Uterus (tissue), 3 donors: ENCODE measurements at regions not wholly inside any gene's neighbourhood (a gene's known extent, or its start where the extent isn't known, plus 50 kb on each side); places are given as distances from the start of the nearest gene placed in this dataset.

Experiments used
- DNase-seq, 2 donors: peaks; one replicate each; pipeline ENCODE4 v3.0.0-alpha.2; 2019 to 2020
- H3K27ac ChIP-seq, 2 donors: fragments of 200-600 bp; sonication (generic); 1 replicate in 1 of 2; 2 replicates in 1 of 2; pipeline ENCODE4 v1.5.1; 2016 to 2018
- H3K27me3 ChIP-seq, 2 donors: fragments of 200-600 bp; sonication (generic); one replicate each; pipeline ENCODE4 v1.5.1; 2018 to 2019; ENCODE audit warnings: control low read depth in 1 of 2
- H3K36me3 ChIP-seq, 2 donors: fragments of 200-600 bp; sonication (generic); one replicate each; pipeline ENCODE4 v1.5.1; 2019; ENCODE audit warnings: control low read depth in 1 of 2
- H3K4me1 ChIP-seq, 2 donors: fragments of 200-600 bp; sonication (generic); one replicate each; pipeline ENCODE4 v1.5.1; 2018 to 2019; ENCODE audit warnings: control low read depth in 1 of 2
- H3K4me3 ChIP-seq, 2 donors: fragments of 200-600 bp; sonication (generic); 1 replicate in 1 of 2; 2 replicates in 1 of 2; pipeline ENCODE4 v1.5.1; 2018 to 2019; ENCODE audit warnings: mild to moderate bottlenecking in 1 of 2
- H3K9me3 ChIP-seq, 2 donors: fragments of 200-600 bp; sonication (generic); one replicate each; pipeline ENCODE4 v1.5.1; 2019; ENCODE audit warnings: control low read depth in 1 of 2
- POLR2A ChIP-seq, 2 donors: fragments of 450-650 bp; IDR thresholded peaks; one replicate each; pipeline ENCODE4 v1.6.1; 2016; ENCODE audit warnings: antibody characterized with exemption in 2 of 2, mild to moderate bottlenecking in 1 of 2, moderate library complexity in 1 of 2
- intact Hi-C: fragments of 100-400 bp; cut with DNase I; formaldehyde crosslinking; loops from one replicate; pipeline ENCODE4 v1.15.1; 2023; ENCODE audit warnings: low total_unique reads
- TF ChIP-seq, protein P1 (sequence below), 4 experiments: fragments of 200-600 bp in 2 of 4; fragments of 450-650 bp in 2 of 4; sonication (generic) in 2 of 4; IDR thresholded peaks; one replicate each; pipeline ENCODE4 v1.5.1; 2016 to 2019; ENCODE audit warnings: antibody characterized with exemption in 4 of 4, mild to moderate bottlenecking in 2 of 4, moderate library complexity in 1 of 4
- donor health status: DM: yes; HTN: yes; CAD: no.

DNA sequence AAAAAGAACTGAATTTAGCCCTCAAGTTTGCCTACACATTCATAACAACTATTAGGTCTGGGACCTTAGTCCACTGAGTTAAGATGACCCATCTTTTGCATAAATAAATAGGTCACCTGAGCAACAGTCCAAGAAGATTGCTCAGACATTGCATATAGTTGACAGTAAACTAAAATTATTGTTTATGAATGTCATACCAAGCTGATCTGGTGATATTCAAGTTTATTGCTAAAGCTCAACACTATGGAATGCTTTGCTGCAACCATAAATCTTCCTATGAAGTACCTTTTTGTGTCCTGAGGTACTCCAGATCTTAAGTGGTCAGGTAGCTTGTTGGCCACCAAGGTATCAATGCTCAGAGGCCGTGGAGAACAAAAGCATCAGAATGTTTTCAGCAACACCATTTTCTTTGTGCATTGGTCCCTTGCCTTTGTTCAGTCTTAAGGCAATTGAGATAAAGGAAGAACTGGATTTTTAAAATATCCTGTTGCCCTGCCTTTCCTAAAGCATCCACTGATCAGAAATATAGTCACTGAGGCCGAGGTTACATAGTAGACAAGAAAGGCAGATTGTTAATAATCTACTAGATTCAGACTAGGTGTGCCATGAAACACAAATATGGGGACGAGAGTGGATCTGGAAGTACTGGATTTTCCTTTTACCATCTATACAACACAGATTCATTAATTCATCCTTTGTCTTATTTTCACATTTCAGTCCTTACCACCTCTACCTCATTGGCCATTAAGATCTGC, 321.3 kb downstream of the PTEN start:
- TF ChIP-seq POLR2A (IDR thresholded peaks at IDR 0.05), result no peak
- TF ChIP-seq, protein P1, sequence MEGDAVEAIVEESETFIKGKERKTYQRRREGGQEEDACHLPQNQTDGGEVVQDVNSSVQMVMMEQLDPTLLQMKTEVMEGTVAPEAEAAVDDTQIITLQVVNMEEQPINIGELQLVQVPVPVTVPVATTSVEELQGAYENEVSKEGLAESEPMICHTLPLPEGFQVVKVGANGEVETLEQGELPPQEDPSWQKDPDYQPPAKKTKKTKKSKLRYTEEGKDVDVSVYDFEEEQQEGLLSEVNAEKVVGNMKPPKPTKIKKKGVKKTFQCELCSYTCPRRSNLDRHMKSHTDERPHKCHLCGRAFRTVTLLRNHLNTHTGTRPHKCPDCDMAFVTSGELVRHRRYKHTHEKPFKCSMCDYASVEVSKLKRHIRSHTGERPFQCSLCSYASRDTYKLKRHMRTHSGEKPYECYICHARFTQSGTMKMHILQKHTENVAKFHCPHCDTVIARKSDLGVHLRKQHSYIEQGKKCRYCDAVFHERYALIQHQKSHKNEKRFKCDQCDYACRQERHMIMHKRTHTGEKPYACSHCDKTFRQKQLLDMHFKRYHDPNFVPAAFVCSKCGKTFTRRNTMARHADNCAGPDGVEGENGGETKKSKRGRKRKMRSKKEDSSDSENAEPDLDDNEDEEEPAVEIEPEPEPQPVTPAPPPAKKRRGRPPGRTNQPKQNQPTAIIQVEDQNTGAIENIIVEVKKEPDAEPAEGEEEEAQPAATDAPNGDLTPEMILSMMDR (IDR thresholded peaks at IDR 0.05), result no peak
- no peaks in the 10 kb centered on the region for H3K27me3 ChIP-seq
- intact Hi-C loops, result no loop called here
- H3K4me1 ChIP-seq, result no peaks in the 10 kb centered on the region
- no peaks in the 10 kb centered on the region for H3K36me3 ChIP-seq
- H3K4me3 ChIP-seq, result no peak overlapping the region
- no peaks in the 10 kb centered on the region for H3K9me3 ChIP-seq
- DNase-seq, result no peak
- H3K27ac ChIP-seq, result no peak overlapping the region

DNA sequence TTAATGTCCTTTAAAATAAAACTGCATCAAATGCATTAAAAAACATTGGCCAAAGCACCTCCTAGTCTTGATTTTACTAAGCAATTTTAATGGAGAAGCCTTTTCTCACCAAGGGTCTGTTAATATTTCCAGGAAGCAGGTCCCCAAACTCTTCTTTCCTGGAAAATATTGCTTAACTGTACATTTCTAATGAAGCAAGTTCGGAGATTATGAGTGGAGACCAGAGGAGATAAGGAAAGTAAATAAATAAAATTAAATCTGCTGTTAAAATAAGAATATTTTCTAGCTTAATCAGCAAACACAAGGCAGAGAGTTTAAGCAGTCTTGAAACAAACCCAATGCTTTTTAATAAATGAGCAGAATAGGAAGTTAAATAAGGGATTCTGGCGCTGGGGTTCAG, 322.4 kb downstream of the PTEN start:
- H3K4me1 ChIP-seq, result no peaks in the 10 kb centered on the region
- intact Hi-C loops, result no loop called here
- no peak overlapping the region for H3K27ac ChIP-seq
- H3K9me3 ChIP-seq, result no peaks in the 10 kb centered on the region
- H3K36me3 ChIP-seq, result no peaks in the 10 kb centered on the region
- H3K27me3 ChIP-seq, result no peaks in the 10 kb centered on the region
- no peak overlapping the region for H3K4me3 ChIP-seq
- DNase-seq, result no peak
- TF ChIP-seq, protein P1 (IDR thresholded peaks at IDR 0.05), result no peak
- no peak for TF ChIP-seq POLR2A (IDR thresholded peaks at IDR 0.05)

DNA sequence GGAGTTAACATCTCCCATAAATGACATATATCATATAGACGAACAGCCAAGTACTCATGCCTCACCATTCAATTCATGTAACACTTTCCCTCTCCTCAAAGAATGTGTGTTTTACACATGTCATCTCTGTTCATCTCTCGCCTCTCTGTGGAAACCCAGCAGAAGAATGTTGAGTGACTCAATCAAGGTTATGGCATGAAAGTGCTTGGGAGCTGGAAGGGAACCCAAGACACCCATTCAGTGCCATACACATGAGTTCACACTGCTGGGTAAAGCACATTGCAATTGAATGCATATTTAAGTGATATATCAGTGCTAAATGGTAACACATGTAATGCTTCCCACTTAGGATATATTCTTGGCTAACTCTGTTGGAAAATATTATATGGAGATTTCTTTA, 322.9 kb downstream of the PTEN start:
- no peaks in the 10 kb centered on the region for H3K36me3 ChIP-seq
- H3K27me3 ChIP-seq, result no peaks in the 10 kb centered on the region
- no peaks in the 10 kb centered on the region for H3K9me3 ChIP-seq
- TF ChIP-seq, protein P1 (IDR thresholded peaks at IDR 0.05), result no peak
- no peak overlapping the region for H3K27ac ChIP-seq
- no peak for DNase-seq
- H3K4me1 ChIP-seq, result no peaks in the 10 kb centered on the region
- intact Hi-C loops, result no loop called here
- H3K4me3 ChIP-seq, result no peak overlapping the region

DNA sequence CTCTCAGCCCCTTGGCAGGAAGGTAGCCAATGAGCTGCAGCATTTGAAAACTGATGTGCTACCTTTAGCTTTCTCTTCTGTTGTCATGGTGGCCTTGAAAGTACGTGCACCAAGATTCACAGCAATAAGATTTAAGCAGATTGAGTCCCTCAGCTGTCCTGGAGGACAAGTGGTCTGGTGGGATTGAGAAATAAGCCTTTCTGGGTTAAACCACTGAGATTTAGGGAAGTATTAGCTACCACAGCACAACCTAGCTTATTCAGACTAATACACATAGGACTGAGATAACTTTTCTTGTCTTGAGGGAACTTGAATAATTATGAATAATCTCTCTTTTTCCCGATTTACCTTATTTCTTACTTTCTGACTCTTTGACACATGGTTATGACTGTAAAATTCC, 324.0 kb downstream of the PTEN start:
- H3K27ac ChIP-seq, result no peak overlapping the region
- no peak overlapping the region for H3K4me3 ChIP-seq
- DNase-seq, result no peak
- no peaks in the 10 kb centered on the region for H3K9me3 ChIP-seq
- H3K36me3 ChIP-seq, result no peaks in the 10 kb centered on the region
- TF ChIP-seq, protein P1 (IDR thresholded peaks at IDR 0.05), result no peak
- TF ChIP-seq POLR2A (IDR thresholded peaks at IDR 0.05), result no peak
- intact Hi-C loops, result no loop called here
- H3K4me1 ChIP-seq, result no peaks in the 10 kb centered on the region
- no peaks in the 10 kb centered on the region for H3K27me3 ChIP-seq

DNA sequence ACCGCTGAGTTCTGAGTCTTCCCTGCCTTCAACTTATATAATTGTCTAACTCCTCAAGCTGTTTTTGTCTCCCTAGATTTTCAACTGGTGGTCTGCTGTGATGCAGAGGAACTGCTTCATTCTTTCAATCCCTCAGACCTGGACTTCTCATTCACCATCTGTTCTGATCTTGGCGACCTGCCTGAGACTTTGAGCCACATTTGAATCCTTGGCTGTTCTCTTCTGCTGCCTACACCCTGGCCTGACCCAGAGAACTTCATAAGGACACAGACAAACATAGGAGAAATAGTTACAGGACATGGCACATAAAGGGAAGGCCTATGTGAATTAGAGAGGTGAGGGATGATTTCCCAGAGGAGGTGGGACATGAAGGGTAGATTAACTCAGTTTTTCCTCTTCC, 326.7 kb downstream of the PTEN start:
- no peaks in the 10 kb centered on the region for H3K9me3 ChIP-seq
- no peak overlapping the region for H3K27ac ChIP-seq
- TF ChIP-seq POLR2A (IDR thresholded peaks at IDR 0.05), result no peak
- TF ChIP-seq, protein P1 (IDR thresholded peaks at IDR 0.05), result no peak
- intact Hi-C loops, result no loop called here
- no peak overlapping the region for H3K4me3 ChIP-seq
- peaks cover 0 to 1% of the 10 kb centered on the region in 2 donors for H3K4me1 ChIP-seq
- no peaks in the 10 kb centered on the region for H3K36me3 ChIP-seq
- H3K27me3 ChIP-seq, result no peaks in the 10 kb centered on the region
- no peak for DNase-seq
